PC-3 (cell line): ENCODE measurements at regions not wholly inside any gene's neighbourhood (a gene's known extent, or its start where the extent isn't known, plus 50 kb on each side); places are given as distances from the start of the nearest gene placed in this dataset.
A peak's percentile ranks its signal among the peaks of the same experiment; 100 is the strongest.

ENCODE experiments used
- ATAC-seq: fragments of 200-7000 bp; cut with Tn5 transposase; 2 replicates; pipeline ENCODE4 v1.9.1; 2020; ENCODE audit warnings: mild to moderate bottlenecking, moderate library complexity
- BruUV-seq: library from RNA; stranded (reverse); fragments of 400-500 nt; replicated peaks from 2 replicates; lab custom pipeline; 2021; lab: Mats Ljungman, UMichigan
- CTCF ChIA-PET: fragments of 300-600 bp; sonication (Branson Sonifier 250); formaldehyde crosslinking; loops from one replicate; lab custom pipeline; 2022; ENCODE audit warnings: antibody characterized with exemption; lab: Charles Lee
- POLR2A ChIA-PET: fragments of 300-600 bp; sonication (Branson Sonifier 250); formaldehyde crosslinking; loops from one replicate; lab custom pipeline; 2022; ENCODE audit warnings: antibody characterized with exemption; ENCODE audit not compliant: unreplicated experiment; lab: Charles Lee
- DNase-seq: peaks from one replicate; pipeline ENCODE4 v3.0.0-alpha.2; 2015
- H2AFZ ChIP-seq: fragments of 300-600 bp; sonication (generic); 2 replicates; pipeline ENCODE4 v1.6.0; 2016; ENCODE audit warnings: antibody characterized with exemption, low read length
- H3F3A ChIP-seq: fragments of 300-600 bp; sonication (generic); one replicate; pipeline ENCODE4 v1.6.0; 2017; ENCODE audit warnings: antibody characterized with exemption, low read length, control low read depth, mild to moderate bottlenecking; ENCODE audit not compliant: unreplicated experiment
- H3K27ac ChIP-seq: fragments of 300-600 bp; sonication (generic); 2 replicates; pipeline ENCODE4 v1.5.1; 2016; ENCODE audit warnings: mild to moderate bottlenecking, low read length
- H3K27me3 ChIP-seq: fragments of 300-600 bp; sonication (generic); 2 replicates; pipeline ENCODE4 v1.6.1; 2016; ENCODE audit warnings: low read length, mixed read lengths
- H3K36me3 ChIP-seq: fragments of 300-600 bp; sonication (generic); 2 replicates; pipeline ENCODE4 v1.6.1; 2016; ENCODE audit warnings: low read depth, mixed run types, low read length, mixed read lengths
- H3K4me1 ChIP-seq: fragments of 300-600 bp; sonication (generic); 2 replicates; pipeline ENCODE4 v1.5.1; 2016; ENCODE audit warnings: low read length; ENCODE audit not compliant: insufficient read depth
- H3K4me2 ChIP-seq: fragments of 300-600 bp; sonication (generic); 2 replicates; pipeline ENCODE4 v1.6.0; 2016; ENCODE audit warnings: low read length
- H3K4me3 ChIP-seq: fragments of 300-600 bp; sonication (generic); 2 replicates; pipeline ENCODE4 v1.5.1; 2016; ENCODE audit warnings: mild to moderate bottlenecking, low read length, mixed read lengths
- H3K79me2 ChIP-seq: fragments of 300-600 bp; sonication (generic); 2 replicates; pipeline ENCODE4 v1.6.1; 2017; ENCODE audit warnings: low read length, mixed read lengths
- H3K9ac ChIP-seq: fragments of 300-600 bp; sonication (generic); 2 replicates; pipeline ENCODE4 v1.6.0; 2016; ENCODE audit warnings: mild to moderate bottlenecking, low read length
- H3K9me2 ChIP-seq: fragments of 300-600 bp; sonication (generic); replicated peaks from 2 replicates; pipeline ENCODE4 v1.6.1; 2016; ENCODE audit warnings: mixed run types, low read length, mixed read lengths
- H3K9me3 ChIP-seq: fragments of 300-600 bp; sonication (generic); 2 replicates; pipeline ENCODE4 v1.6.1; 2016; ENCODE audit warnings: low read length, mixed read lengths
- H4K20me1 ChIP-seq: fragments of 300-600 bp; sonication (generic); 2 replicates; pipeline ENCODE4 v1.6.1; 2016; ENCODE audit warnings: low read length, mixed read lengths
- EZH2 ChIP-seq: fragments of 300-600 bp; sonication (generic); IDR thresholded peaks from one replicate; pipeline ENCODE4 v1.6.1; 2017; ENCODE audit warnings: antibody characterized with exemption, mild to moderate bottlenecking, low read length; ENCODE audit not compliant: unreplicated experiment
- EZH2phosphoT487 ChIP-seq: fragments of 300-600 bp; sonication (generic); IDR thresholded peaks from 2 replicates; pipeline ENCODE4 v1.6.1; 2018; ENCODE audit warnings: mild to moderate bottlenecking, antibody characterized with exemption, low read length, borderline replicate concordance
- intact Hi-C: fragments of 100-400 bp; cut with micrococcal nuclease; formaldehyde crosslinking; loops from 2 replicates; pipeline ENCODE4 v1.9.0; 2023
- TF ChIP-seq, protein P1 (sequence below): fragments of 300-600 bp; sonication (generic); conservative IDR thresholded peaks from 2 replicates; pipeline ENCODE4 v1.5.1; 2017; ENCODE audit warnings: antibody characterized with exemption, low read depth, mild to moderate bottlenecking, low read length

DNA sequence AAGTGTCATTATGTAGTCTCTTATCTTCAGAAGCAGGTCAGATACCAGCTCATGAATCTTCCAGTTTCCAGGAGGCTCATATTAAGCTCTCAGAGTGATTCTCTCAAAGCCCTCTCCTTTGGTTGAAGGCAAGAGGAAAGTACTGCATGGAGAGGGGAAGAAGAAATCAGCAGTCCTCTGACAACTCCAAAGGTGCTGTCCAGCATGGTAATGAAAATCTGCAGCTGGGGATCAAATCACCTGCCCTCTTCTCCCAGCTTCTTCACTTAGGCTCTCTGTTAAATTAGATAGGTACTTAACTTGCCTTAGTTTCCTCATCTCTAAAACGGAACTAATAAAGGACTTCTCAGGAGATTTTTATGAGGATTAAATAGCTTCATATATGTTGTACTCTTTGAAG is 738.8 kb upstream of the GOLIM4 start:
- Histone ChIP-seq H3K4me2 (no peak overlapping the region), H3K9ac (no peak overlapping the region), H3K9me2 (no peaks in the 10 kb centered on the region), H3K4me3 (no peak overlapping the region), H3K27ac (no peak overlapping the region), H3K4me1 (no peaks in the 10 kb centered on the region), H3K79me2 (no peaks in the 10 kb centered on the region), H3K36me3 (no peaks in the 10 kb centered on the region), H3K27me3 (peaks cover 8% of the 10 kb centered on the region; the same call in 1 of the 2 replicates), H3F3A (no peaks in the 10 kb centered on the region), H3K9me3 (no peaks in the 10 kb centered on the region), H4K20me1 (no peaks in the 10 kb centered on the region), H2AFZ (no peak overlapping the region)
- CTCF ChIA-PET: no interaction called here
- POLR2A ChIA-PET: no interaction called here
- intact Hi-C loops: no loop called here
- no TSS peak for BruUV-seq
- DNase-seq: no peak
- ATAC-seq: no peak
- no peak for TF ChIP-seq EZH2phosphoT487
- TF ChIP-seq EZH2: no peak
- TF ChIP-seq, protein P1, sequence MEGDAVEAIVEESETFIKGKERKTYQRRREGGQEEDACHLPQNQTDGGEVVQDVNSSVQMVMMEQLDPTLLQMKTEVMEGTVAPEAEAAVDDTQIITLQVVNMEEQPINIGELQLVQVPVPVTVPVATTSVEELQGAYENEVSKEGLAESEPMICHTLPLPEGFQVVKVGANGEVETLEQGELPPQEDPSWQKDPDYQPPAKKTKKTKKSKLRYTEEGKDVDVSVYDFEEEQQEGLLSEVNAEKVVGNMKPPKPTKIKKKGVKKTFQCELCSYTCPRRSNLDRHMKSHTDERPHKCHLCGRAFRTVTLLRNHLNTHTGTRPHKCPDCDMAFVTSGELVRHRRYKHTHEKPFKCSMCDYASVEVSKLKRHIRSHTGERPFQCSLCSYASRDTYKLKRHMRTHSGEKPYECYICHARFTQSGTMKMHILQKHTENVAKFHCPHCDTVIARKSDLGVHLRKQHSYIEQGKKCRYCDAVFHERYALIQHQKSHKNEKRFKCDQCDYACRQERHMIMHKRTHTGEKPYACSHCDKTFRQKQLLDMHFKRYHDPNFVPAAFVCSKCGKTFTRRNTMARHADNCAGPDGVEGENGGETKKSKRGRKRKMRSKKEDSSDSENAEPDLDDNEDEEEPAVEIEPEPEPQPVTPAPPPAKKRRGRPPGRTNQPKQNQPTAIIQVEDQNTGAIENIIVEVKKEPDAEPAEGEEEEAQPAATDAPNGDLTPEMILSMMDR: no peak

DNA sequence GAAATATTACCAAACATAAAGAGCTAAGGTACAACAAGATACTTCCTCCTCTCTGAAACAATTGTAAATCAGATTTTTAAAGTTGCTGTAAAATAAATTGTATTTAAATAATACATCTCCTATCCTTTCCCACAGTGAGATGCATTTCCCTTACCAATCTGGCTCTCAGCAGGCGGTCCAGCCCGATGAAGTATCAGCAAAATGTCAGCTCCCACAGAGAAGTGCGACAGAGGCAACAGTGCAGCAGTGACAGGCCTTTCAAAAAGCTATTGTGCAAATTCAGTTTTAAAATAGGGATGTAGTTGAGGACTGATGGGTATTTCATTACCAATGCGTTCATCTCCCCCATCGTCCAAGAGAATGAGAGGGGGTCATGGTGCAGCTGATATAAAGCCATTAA is 733.2 kb upstream of the GOLIM4 start:
- Histone ChIP-seq H3K27me3 (no peaks in the 10 kb centered on the region), H2AFZ (no peak overlapping the region), H3K9me2 (no peaks in the 10 kb centered on the region), H3K9me3 (no peaks in the 10 kb centered on the region), H3K79me2 (no peaks in the 10 kb centered on the region), H3K36me3 (no peaks in the 10 kb centered on the region), H3F3A (no peaks in the 10 kb centered on the region), H3K9ac (no peak overlapping the region), H4K20me1 (no peaks in the 10 kb centered on the region), H3K4me2 (no peak overlapping the region), H3K4me3 (no peak overlapping the region), H3K4me1 (no peaks in the 10 kb centered on the region), H3K27ac (no peak overlapping the region)
- DNase-seq: no peak
- ChIA-PET POLR2A (no interaction called here), CTCF (no interaction called here)
- TF ChIP-seq EZH2phosphoT487 (no peak), EZH2 (no peak)
- TF ChIP-seq, protein P1: no peak
- no TSS peak for BruUV-seq
- no peak for ATAC-seq
- intact Hi-C loops: no loop called here

- ATAC-seq (peak; percentile 56), DNase-seq (no peak)
- Histone ChIP-seq H3K79me2 (no peaks in the 10 kb centered on the region), H3K9ac (no peak overlapping the region), H3K36me3 (no peaks in the 10 kb centered on the region), H3K4me3 (no peak overlapping the region), H3K4me2 (no peak overlapping the region), H3K9me3 (no peaks in the 10 kb centered on the region), H3K27me3 (no peaks in the 10 kb centered on the region), H3K27ac (no peak overlapping the region), H2AFZ (no peak overlapping the region), H3K9me2 (no peaks in the 10 kb centered on the region), H4K20me1 (no peaks in the 10 kb centered on the region), H3K4me1 (no peaks in the 10 kb centered on the region), H3F3A (no peaks in the 10 kb centered on the region)
- intact Hi-C loops: no loop called here
- ChIA-PET POLR2A (interaction anchor here (0.6 kb wide), 1 partner anchor 79 kb away, joined by 9 read pairs; no protein-coding TSS in a partner anchor), CTCF (no interaction called here)
- TF ChIP-seq EZH2phosphoT487 (no peak), EZH2 (no peak)
- TF ChIP-seq, protein P1: no peak
- no TSS peak for BruUV-seq
Observed at GRCh38 chr3:168828536-168828935, 732.8 kb upstream of the GOLIM4 start.
